GM12873 (cell line): ENCODE measurements at regions not wholly inside any gene's neighbourhood (a gene's known extent, or its start where the extent isn't known, plus 50 kb on each side); places are given as distances from the start of the nearest gene placed in this dataset.

ENCODE experiments used
- CTCF ChIP-seq: IDR thresholded peaks from 2 replicates; pipeline ENCODE4 v1.5.1; 2012; ENCODE audit warnings: low read depth, mild to moderate bottlenecking, moderate library complexity, low read length, control low read depth; ENCODE audit not compliant: insufficient read depth; ENCODE audit errors: missing control alignments

- TF ChIP-seq CTCF: no peak
Observed at GRCh38 chr6:165949324-165949723, 218.3 kb downstream of the TBXT start.

- no peak for TF ChIP-seq CTCF
Observed at GRCh38 chr6:165944002-165944466, 223.6 kb downstream of the TBXT start.

- no peak for TF ChIP-seq CTCF
Observed at GRCh38 chr6:165941786-165942185, 225.9 kb downstream of the TBXT start.

GRCh38 chr6:165941249-165941775, 226.3 kb downstream of the TBXT start:
- TF ChIP-seq CTCF: no peak

GRCh38 chr6:165940366-165940765, 227.3 kb downstream of the TBXT start:
- TF ChIP-seq CTCF: no peak

- TF ChIP-seq CTCF: no peak
Observed at GRCh38 chr6:165939601-165940290, 227.9 kb downstream of the TBXT start.

GRCh38 chr6:165939047-165939446, 228.6 kb downstream of the TBXT start:
- TF ChIP-seq CTCF: no peak
